ENCODE measurements at regions not wholly inside any gene's neighbourhood (a gene's known extent, or its start where the extent isn't known, plus 50 kb on each side); places are given as distances from the start of the nearest gene placed in this dataset.

GRCh38 chr12:111298582-111299436, 70.1 kb downstream of the PHETA1 start:
- H3K9me3 ChIP-seq (replicated peaks): peaks cover 8% of the 10 kb centered on the region
- peak; percentile 28 for DNase-seq
- intact Hi-C loops (cut with micrococcal nuclease): no loop called here
- no peak overlapping the region for H3K27ac ChIP-seq (replicated peaks)
- TF ChIP-seq, protein P1, sequence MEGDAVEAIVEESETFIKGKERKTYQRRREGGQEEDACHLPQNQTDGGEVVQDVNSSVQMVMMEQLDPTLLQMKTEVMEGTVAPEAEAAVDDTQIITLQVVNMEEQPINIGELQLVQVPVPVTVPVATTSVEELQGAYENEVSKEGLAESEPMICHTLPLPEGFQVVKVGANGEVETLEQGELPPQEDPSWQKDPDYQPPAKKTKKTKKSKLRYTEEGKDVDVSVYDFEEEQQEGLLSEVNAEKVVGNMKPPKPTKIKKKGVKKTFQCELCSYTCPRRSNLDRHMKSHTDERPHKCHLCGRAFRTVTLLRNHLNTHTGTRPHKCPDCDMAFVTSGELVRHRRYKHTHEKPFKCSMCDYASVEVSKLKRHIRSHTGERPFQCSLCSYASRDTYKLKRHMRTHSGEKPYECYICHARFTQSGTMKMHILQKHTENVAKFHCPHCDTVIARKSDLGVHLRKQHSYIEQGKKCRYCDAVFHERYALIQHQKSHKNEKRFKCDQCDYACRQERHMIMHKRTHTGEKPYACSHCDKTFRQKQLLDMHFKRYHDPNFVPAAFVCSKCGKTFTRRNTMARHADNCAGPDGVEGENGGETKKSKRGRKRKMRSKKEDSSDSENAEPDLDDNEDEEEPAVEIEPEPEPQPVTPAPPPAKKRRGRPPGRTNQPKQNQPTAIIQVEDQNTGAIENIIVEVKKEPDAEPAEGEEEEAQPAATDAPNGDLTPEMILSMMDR (IDR thresholded peaks at IDR 0.05; ENCODE audit: borderline replicate concordance): peak; percentile 84
- no peak overlapping the region for H3K4me3 ChIP-seq
- peaks cover 14% of the 10 kb centered on the region for H3K27me3 ChIP-seq (ENCODE audit: low read depth)
- H3K36me3 ChIP-seq: no peaks in the 10 kb centered on the region
- H3K4me1 ChIP-seq: no peaks in the 10 kb centered on the region

- TF ChIP-seq, protein P1 (IDR thresholded peaks at IDR 0.05; ENCODE audit: borderline replicate concordance): no peak
- H3K4me3 ChIP-seq: no peak overlapping the region
- no peak overlapping the region for H3K27ac ChIP-seq (replicated peaks)
Measured at GRCh38 chr12:111297703-111298426, 71.0 kb downstream of the PHETA1 start.

GRCh38 chr12:111296906-111297463, 71.9 kb downstream of the PHETA1 start:
- Histone ChIP-seq H3K27ac (replicated peaks) (no peak overlapping the region), H3K4me1 (no peaks in the 10 kb centered on the region), H3K9me3 (replicated peaks) (peaks cover 3% of the 10 kb centered on the region), H3K4me3 (no peak overlapping the region), H3K36me3 (no peaks in the 10 kb centered on the region), H3K27me3 (ENCODE audit: low read depth) (peaks cover 14% of the 10 kb centered on the region)
- no peak for DNase-seq
- intact Hi-C loops (cut with micrococcal nuclease): no loop called here
- TF ChIP-seq, protein P1 (IDR thresholded peaks at IDR 0.05; ENCODE audit: borderline replicate concordance): no peak

More at GRCh38 chr12:111297703-111298426, 71.0 kb downstream of the PHETA1 start:
- no peaks in the 10 kb centered on the region for H3K4me1 ChIP-seq
- H3K27me3 ChIP-seq (ENCODE audit: low read depth): peaks cover 14% of the 10 kb centered on the region
- no peak for DNase-seq
- intact Hi-C loops (cut with micrococcal nuclease): no loop called here
- no peaks in the 10 kb centered on the region for H3K9me3 ChIP-seq (replicated peaks)
- no peaks in the 10 kb centered on the region for H3K36me3 ChIP-seq

DNA sequence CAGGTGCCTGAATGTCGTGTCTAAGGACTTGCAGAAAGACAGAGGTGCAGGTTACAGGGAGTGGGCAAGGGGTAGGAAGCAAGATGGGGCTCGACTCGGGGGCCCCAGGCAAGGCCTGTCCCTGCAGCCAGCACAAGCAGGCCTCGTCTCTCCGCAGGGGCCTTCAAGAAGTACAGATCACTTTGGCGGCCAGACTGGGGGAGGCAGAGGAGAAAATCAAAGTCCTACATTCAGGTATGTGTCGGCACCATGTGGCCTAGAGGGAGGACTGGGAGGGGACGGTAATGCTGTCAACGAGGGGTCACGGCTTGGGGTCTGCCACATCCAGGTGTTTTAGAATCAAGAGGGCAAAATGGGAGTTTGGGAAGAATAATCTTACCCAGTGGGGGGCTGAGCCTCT, 73.7 kb downstream of the PHETA1 start:
- TF ChIP-seq, protein P1 (IDR thresholded peaks at IDR 0.05; ENCODE audit: borderline replicate concordance): no peak
- no peak overlapping the region for H3K4me3 ChIP-seq
- H3K9me3 ChIP-seq (replicated peaks): peaks cover 4% of the 10 kb centered on the region
- no peak for DNase-seq
- intact Hi-C loops (cut with micrococcal nuclease): no loop called here
- no peaks in the 10 kb centered on the region for H3K4me1 ChIP-seq
- H3K36me3 ChIP-seq: no peaks in the 10 kb centered on the region
- peaks cover 20% of the 10 kb centered on the region for H3K27me3 ChIP-seq (ENCODE audit: low read depth)
- H3K27ac ChIP-seq (replicated peaks): no peak overlapping the region

DNA sequence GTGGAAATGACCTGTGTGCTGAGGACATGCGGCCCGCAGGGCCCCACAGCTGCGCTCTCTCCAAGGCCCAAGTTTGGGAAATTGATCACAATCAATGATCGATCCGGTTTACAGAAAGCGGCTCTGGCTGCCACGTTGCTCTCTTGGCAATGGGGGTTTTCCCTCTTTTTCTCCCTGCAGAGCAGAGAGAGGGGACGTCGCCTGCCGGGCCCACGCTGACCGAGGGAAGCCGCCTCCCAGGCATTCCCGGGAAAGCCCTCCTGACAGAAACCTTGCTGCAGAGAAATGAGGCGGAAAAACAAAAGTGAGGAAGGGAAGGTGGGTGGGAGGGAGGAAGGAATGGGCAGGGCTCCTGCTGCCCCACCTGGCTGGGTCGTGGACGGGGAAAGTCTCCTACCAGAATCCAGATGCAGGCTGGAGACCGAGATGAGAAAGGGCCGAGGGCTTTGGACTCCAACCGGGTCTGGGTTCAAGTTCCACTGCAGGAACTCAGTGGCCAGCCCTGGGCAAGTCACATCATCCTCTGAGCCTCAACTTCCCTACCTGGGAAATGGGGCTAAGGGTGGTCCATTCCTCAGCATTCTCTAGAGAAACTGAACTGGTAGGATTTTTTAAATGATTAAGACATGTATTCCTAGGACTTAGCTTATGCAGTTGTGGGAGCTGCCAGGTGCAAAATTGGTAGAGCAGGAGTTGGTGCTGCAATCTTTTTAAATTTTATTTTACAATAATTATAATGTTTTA, 75.5 kb downstream of the PHETA1 start:
- Histone ChIP-seq H3K27ac (replicated peaks) (no peak overlapping the region), H3K36me3 (no peaks in the 10 kb centered on the region), H3K9me3 (replicated peaks) (peaks cover 4% of the 10 kb centered on the region), H3K4me3 (no peak overlapping the region), H3K4me1 (no peaks in the 10 kb centered on the region), H3K27me3 (ENCODE audit: low read depth) (peaks cover 12% of the 10 kb centered on the region)
- TF ChIP-seq, protein P1 (IDR thresholded peaks at IDR 0.05; ENCODE audit: borderline replicate concordance): no peak
- no peak for DNase-seq
- intact Hi-C loops (cut with micrococcal nuclease): no loop called here

All from left ventricle myocardium inferior (tissue), 1 donor.